ENCODE measurements at regions not wholly inside any gene's neighbourhood (a gene's known extent, or its start where the extent isn't known, plus 50 kb on each side); places are given as distances from the start of the nearest gene placed in this dataset.
"Not testable (repeated sequence)": the region's sequence is repeated elsewhere in the genome, so short reads cannot be mapped to it uniquely, and the experiment has no call there.

DNA sequence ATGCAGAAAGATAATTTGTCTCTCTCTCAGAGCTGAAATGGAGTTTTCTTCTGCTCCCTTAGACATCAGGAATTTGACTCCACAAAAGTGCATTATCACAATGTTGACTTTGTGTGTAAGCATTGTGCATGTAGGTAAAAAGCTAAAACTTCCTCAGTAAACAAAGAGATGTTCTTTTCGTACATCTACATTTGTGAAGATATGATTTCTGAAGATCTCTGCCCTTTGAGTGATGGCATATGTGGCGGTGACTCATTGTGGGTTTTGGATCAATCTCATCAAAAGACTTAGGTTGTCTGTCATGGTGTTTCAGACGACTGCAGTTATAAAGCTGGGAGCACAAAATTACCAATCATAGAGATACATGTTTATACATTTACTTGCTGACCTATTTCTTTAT is 411.4 kb upstream of the LMO3 start:
- no peak for DNase-seq (ENCODE audit: low read depth in 4 of 4, low spot score in 3 of 4)

- no peak for DNase-seq (ENCODE audit: low read depth in 4 of 4, low spot score in 3 of 4)
Measured at GRCh38 chr12:17016116-17016864, 410.3 kb upstream of the LMO3 start.

DNA sequence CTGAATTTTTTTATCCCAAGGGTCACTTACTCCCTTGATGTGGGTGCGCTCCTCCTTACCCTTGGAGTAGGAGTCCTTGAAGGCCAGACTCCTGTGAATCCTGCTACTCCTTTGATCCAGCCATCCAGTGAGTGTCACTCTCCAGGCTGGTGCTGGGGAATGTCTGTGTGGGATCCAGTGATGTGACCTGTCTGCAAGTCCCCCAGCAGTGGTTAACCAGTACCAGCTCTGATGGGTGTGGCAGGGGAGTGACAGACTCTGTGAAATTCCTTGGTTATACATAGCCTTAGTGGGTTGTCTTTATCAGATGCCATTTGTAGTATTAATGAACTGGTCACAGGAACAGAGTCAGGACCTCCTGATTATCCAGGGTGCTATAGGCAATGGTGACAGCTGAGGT is 409.5 kb upstream of the LMO3 start:
- DNase-seq (ENCODE audit: low read depth in 4 of 4, low spot score in 3 of 4), result no peak

GRCh38 chr12:17007442-17008040 is 401.6 kb upstream of the LMO3 start:
- not testable (repeated sequence) for DNase-seq (ENCODE audit: low read depth in 4 of 4, low spot score in 3 of 4)

- DNase-seq (ENCODE audit: low read depth in 4 of 4, low spot score in 3 of 4), result not testable (repeated sequence)
Measured at GRCh38 chr12:16998538-16998937, 392.6 kb upstream of the LMO3 start.

- DNase-seq (ENCODE audit: low read depth in 4 of 4, low spot score in 3 of 4), result no peak
Measured at GRCh38 chr12:16984484-16984883, 378.5 kb upstream of the LMO3 start.

GRCh38 chr12:16972923-16973770 is 367.2 kb upstream of the LMO3 start:
- no peak for DNase-seq (ENCODE audit: low read depth in 4 of 4, low spot score in 3 of 4)

GRCh38 chr12:16962889-16963288 is 356.9 kb upstream of the LMO3 start:
- no peak for DNase-seq (ENCODE audit: low read depth in 4 of 4, low spot score in 3 of 4)

GRCh38 chr12:16955083-16955657 is 349.2 kb upstream of the LMO3 start:
- no peak for DNase-seq (ENCODE audit: low read depth in 4 of 4, low spot score in 3 of 4)

GRCh38 chr12:16949871-16950667 is 344.1 kb upstream of the LMO3 start:
- no peak for DNase-seq (ENCODE audit: low read depth in 4 of 4, low spot score in 3 of 4)

DNA sequence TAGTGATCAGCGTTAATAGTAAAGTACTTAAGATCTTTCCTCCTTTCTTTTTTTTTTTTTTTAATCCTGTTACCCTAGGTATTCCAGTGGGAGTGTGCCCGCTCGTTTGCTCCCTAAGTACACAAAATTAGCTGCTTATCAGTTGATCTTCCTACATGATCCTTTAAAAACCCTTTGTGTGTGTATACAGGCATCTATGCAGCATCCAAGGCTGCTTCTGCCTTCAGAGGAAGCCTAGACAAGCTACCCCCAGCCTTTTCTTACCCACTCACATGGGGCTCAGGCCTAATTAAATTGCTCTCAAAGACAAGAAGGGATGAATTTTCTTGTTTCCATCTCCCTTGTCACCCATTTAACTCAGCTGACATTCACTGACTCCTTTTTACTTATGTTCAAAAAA is 343.4 kb upstream of the LMO3 start:
- DNase-seq (ENCODE audit: low read depth in 4 of 4, low spot score in 3 of 4), result no peak

- no peak for DNase-seq (ENCODE audit: low read depth in 4 of 4, low spot score in 3 of 4)
Measured at GRCh38 chr12:16946704-16947103, 340.7 kb upstream of the LMO3 start.

DNA sequence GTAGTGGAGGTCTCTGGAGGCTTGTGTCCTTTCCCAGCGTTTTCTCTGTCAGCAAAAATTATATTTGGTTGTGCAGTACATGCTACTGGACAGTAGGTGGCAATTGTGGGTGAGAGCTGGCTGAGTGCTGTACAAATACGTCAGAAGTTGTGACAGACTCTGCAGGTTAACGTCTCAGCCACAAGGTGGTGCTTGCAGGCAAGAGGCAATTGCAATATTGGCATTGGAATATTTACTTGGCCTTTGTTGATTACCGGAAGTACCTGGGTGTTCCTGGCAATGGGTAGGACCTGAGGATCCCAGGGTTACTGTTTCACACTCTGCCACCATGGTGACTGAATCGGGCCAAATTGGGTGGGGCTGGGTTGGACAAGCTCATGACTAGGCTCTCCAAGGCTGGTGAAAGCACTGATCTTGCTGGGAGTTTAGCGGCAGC is 333.9 kb upstream of the LMO3 start:
- DNase-seq (ENCODE audit: low read depth in 4 of 4, low spot score in 3 of 4), result peak in 1 of 4 donors; percentile 1

GRCh38 chr12:16927259-16927658 is 321.3 kb upstream of the LMO3 start:
- DNase-seq (ENCODE audit: low read depth in 4 of 4, low spot score in 3 of 4), result no peak

- DNase-seq (ENCODE audit: low read depth in 4 of 4, low spot score in 3 of 4), result no peak
Measured at GRCh38 chr12:16920451-16920850, 314.5 kb upstream of the LMO3 start.

GRCh38 chr12:16919551-16919950 is 313.6 kb upstream of the LMO3 start:
- no peak for DNase-seq (ENCODE audit: low read depth in 4 of 4, low spot score in 3 of 4)

DNA sequence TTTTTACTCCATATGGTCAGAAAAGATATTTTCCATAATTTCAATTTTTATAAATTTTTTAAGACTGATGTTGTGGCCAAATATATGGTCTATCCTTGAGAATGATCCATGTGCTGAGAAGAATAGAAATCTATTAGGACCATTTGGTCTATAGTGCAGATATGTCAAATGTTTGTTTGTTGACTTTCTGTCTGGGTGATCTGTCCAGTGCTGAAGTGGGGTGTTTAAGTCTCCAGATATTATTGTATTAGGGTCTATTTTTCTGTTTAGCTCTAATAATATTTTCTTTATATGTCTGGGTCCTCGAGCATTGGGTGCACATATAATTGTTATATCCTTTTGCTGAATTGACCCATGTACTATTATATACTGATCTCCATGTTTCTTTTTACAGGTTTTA is 308.9 kb upstream of the LMO3 start:
- no peak for DNase-seq (ENCODE audit: low read depth in 4 of 4, low spot score in 3 of 4)

DNA sequence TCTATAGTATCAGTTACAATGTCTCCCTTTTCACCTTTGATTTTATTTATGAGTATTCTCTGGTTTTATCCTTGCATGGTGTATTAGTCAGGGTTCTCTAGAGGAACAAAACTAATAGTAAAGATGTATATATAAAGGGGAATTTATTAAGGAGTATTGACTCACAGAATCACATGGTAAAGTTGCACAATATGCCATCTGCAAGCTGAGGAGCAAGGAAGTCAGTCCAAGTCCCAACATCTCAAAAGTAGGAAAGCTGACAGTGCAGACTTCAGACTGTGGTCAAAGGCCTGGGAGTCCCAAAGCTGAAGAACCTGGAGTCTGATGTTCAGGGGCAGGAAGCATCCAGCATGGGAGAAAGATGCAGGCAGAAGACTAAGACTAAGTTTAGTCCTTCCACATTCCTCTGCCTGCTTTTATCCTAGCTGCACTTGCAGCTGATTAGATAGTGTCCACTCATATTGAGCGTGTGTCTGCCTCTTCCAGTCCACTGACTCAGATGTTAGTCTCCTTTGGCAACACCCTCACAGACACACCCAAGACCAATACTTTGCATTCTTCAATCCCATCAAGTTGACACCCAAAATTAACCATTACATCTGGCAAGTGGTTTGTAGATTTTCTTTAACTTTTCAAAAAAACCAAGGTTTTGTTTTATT is 308.0 kb upstream of the LMO3 start:
- DNase-seq (ENCODE audit: low read depth in 4 of 4, low spot score in 3 of 4), result no peak

DNA sequence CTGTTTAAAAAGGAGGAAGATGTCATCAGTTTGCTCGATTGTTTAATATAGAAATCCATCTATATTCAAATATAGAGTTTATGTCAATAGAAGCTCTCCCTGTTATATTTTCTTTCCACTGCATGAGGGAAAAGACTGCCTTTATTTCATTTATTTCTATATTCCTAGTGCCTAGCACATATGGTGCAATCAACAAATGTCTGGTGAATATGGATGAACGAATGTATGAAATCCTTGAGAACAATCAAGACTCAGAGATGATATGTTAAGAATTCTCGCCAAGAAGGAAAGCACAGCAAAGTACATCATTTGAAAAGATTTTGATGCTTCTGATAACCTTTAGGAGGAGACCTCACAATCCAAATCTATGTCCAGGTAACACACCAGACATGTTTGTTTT is 296.0 kb upstream of the LMO3 start:
- DNase-seq (ENCODE audit: low read depth in 4 of 4, low spot score in 3 of 4), result no peak

DNA sequence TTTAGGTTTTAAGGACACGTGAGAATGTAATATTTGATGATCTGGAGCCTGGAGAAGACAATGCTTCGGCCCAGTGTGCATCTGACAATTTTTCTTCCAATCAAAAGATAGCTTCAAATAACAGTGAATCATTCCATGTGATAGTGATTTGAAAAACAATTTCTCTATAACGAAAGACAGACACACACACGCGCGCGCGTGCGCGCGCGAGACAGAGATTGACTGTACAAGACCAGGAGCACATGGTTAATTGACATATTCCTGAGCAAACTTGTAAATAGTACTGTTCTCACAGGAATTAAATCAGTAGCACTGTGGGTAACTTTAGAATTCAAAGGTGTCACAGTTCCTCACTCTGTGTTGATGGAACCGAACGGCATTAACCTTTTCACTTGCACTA is 287.5 kb upstream of the LMO3 start:
- no peak for DNase-seq (ENCODE audit: low read depth in 4 of 4, low spot score in 3 of 4)
